Liver (tissue), 8 donors: ENCODE measurements at regions not wholly inside any gene's neighbourhood (a gene's known extent, or its start where the extent isn't known, plus 50 kb on each side); places are given as distances from the start of the nearest gene placed in this dataset.

Experiments used
- DNase-seq: peaks from one replicate; pipeline ENCODE4 v3.0.0-alpha.2; 2017; ENCODE audit warnings: low spot score
- H3K27ac ChIP-seq, 2 donors: one replicate each; pipeline ENCODE4 v1.7.0; 2013; ENCODE audit warnings: inconsistent platforms in 2 of 2, low read length in 2 of 2, control low read depth in 1 of 2, low read depth in 1 of 2, mild to moderate bottlenecking in 1 of 2
- H3K27me3 ChIP-seq, 4 donors: one replicate each; pipeline versions ENCODE4 v1.6.1 to v1.7.0; 2013; ENCODE audit warnings: low read length in 3 of 4, inconsistent platforms in 1 of 4, mild to moderate bottlenecking in 1 of 4, moderate library complexity in 1 of 4; ENCODE audit not compliant: control insufficient read depth in 4 of 4, insufficient read depth in 4 of 4
- H3K36me3 ChIP-seq, 4 donors: one replicate each; pipeline versions ENCODE4 v1.6.1 to v1.7.0; 2013; ENCODE audit warnings: low read length in 3 of 4, mild to moderate bottlenecking in 3 of 4, low read depth in 1 of 4, moderate library complexity in 1 of 4; ENCODE audit not compliant: control insufficient read depth in 4 of 4, insufficient read depth in 3 of 4
- H3K4me1 ChIP-seq, 4 donors: one replicate each; pipeline versions ENCODE4 v1.6.1 to v1.7.0; 2013; ENCODE audit warnings: low read length in 3 of 4, mild to moderate bottlenecking in 3 of 4, moderate library complexity in 1 of 4; ENCODE audit not compliant: control insufficient read depth in 4 of 4, insufficient read depth in 4 of 4
- H3K4me3 ChIP-seq, 3 donors: one replicate each; pipeline versions ENCODE4 v1.6.1 to v1.7.0; 2013; ENCODE audit warnings: low read length in 3 of 3, control low read depth in 1 of 3, low read depth in 1 of 3, mild to moderate bottlenecking in 1 of 3
- H3K9ac ChIP-seq, 2 donors: one replicate each; pipeline ENCODE4 v1.7.0; 2013; ENCODE audit warnings: low read length in 2 of 2, mild to moderate bottlenecking in 2 of 2, moderate library complexity in 2 of 2, control low read depth in 1 of 2, low read depth in 1 of 2
- H3K9me3 ChIP-seq, 4 donors: one replicate each; pipeline versions ENCODE4 v1.6.1 to v1.7.0; 2013; ENCODE audit warnings: low read length in 3 of 4; ENCODE audit not compliant: control insufficient read depth in 4 of 4
- ATF3 ChIP-seq: IDR thresholded peaks from 2 replicates; pipeline ENCODE4 v1.6.1; 2016; ENCODE audit warnings: antibody characterized with exemption
- CTCF ChIP-seq: fragments of 150-350 bp; IDR thresholded peaks from 2 replicates; pipeline ENCODE4 v1.5.1; 2017; ENCODE audit warnings: improper control_type of control experiment, low read depth, low read length; ENCODE audit not compliant: missing input control
- EGR1 ChIP-seq, 2 donors: IDR thresholded peaks; 2 replicates each; pipeline ENCODE4 v1.6.1; 2016 to 2018; ENCODE audit warnings: antibody characterized with exemption in 2 of 2, low read depth in 2 of 2
- FOXA2 ChIP-seq: IDR thresholded peaks from 2 replicates; pipeline ENCODE4 v1.6.1; 2016; ENCODE audit warnings: antibody characterized with exemption
- HNF4G ChIP-seq: IDR thresholded peaks from 2 replicates; pipeline ENCODE4 v1.6.1; 2016; ENCODE audit warnings: antibody characterized with exemption
- JUND ChIP-seq, 2 donors: IDR thresholded peaks; 2 replicates each; pipeline ENCODE4 v1.6.1; 2016; ENCODE audit warnings: antibody characterized with exemption in 2 of 2
- MAX ChIP-seq: IDR thresholded peaks from 2 replicates; pipeline ENCODE4 v1.6.1; 2016; ENCODE audit warnings: antibody characterized with exemption
- NR2F2 ChIP-seq: IDR thresholded peaks from 2 replicates; pipeline ENCODE4 v1.6.1; 2016; ENCODE audit warnings: antibody characterized with exemption
- RAD21 ChIP-seq, 2 donors: IDR thresholded peaks; 2 replicates each; pipeline ENCODE4 v1.6.1; 2016; ENCODE audit warnings: antibody characterized with exemption in 2 of 2, mild to moderate bottlenecking in 2 of 2
- REST ChIP-seq: IDR thresholded peaks from 2 replicates; pipeline ENCODE4 v1.6.1; 2016; ENCODE audit warnings: antibody characterized with exemption, mild to moderate bottlenecking
- RXRA ChIP-seq, 2 donors: IDR thresholded peaks; 2 replicates each; pipeline ENCODE4 v1.6.1; 2017 to 2018; ENCODE audit warnings: antibody characterized with exemption in 2 of 2, mild to moderate bottlenecking in 1 of 2
- TAF1 ChIP-seq: conservative IDR thresholded peaks from 2 replicates; pipeline ENCODE4 v1.6.1; 2016; ENCODE audit warnings: antibody characterized with exemption, mild to moderate bottlenecking
- YY1 ChIP-seq: IDR thresholded peaks from 2 replicates; pipeline ENCODE4 v1.6.1; 2016; ENCODE audit warnings: antibody characterized with exemption, mild to moderate bottlenecking
- ZBTB33 ChIP-seq: IDR thresholded peaks from 2 replicates; pipeline ENCODE4 v1.6.1; 2016; ENCODE audit warnings: antibody characterized with exemption
- WGBS: extraction: QIAGEN DNeasy Blood & Tissue Kit; methylation state at CpG from one replicate; pipeline ENCODE4 v1.1.7; 2013; 5-methylcytosine and 5-hydroxymethylcytosine counted together
- donor health status: healthy.
- donor health status: healthy.
- donor health status: healthy.
- donor health status: healthy.
- donor health status: healthy.

GRCh38 chr1:194171596-194171995 is 985.2 kb upstream of the B3GALT2 start (continued):
- no peak for TF ChIP-seq CTCF

GRCh38 chr1:194167956-194168640 is 981.7 kb upstream of the B3GALT2 start:
- H3K4me1 ChIP-seq, result no peaks in the 10 kb centered on the region
- TF ChIP-seq JUND (IDR thresholded peaks at IDR 0.05) (no peak), MAX (no peak), RAD21 (IDR thresholded peaks at IDR 0.05) (no peak), ZBTB33 (no peak), ATF3 (no peak), TAF1 (no peak), CTCF (no peak), NR2F2 (no peak), EGR1 (IDR thresholded peaks at IDR 0.05; ENCODE audit: low read depth in 2 of 2) (no peak), HNF4G (no peak), RXRA (IDR thresholded peaks at IDR 0.05) (no peak)
- no peak for DNase-seq
- WGBS, result 75% methylated on average over 4 of the region's 4 CpGs
- H3K36me3 ChIP-seq, result no peaks in the 10 kb centered on the region
- no peak overlapping the region for H3K9ac ChIP-seq
- no peaks in the 10 kb centered on the region for H3K27me3 ChIP-seq
- H3K27ac ChIP-seq, result no peak overlapping the region
- H3K9me3 ChIP-seq, result peaks cover 0 to 2% (median 0%) of the 10 kb centered on the region in 4 donors
- no peak overlapping the region for H3K4me3 ChIP-seq

- H3K9ac ChIP-seq, result no peak overlapping the region
- H3K9me3 ChIP-seq, result peaks cover 0 to 2% (median 0%) of the 10 kb centered on the region in 4 donors
- WGBS, result 84% methylated on average over 1 of the region's 1 CpG
- no peaks in the 10 kb centered on the region for H3K36me3 ChIP-seq
- DNase-seq, result no peak
- no peaks in the 10 kb centered on the region for H3K27me3 ChIP-seq
- H3K27ac ChIP-seq, result no peak overlapping the region
- no peak overlapping the region for H3K4me3 ChIP-seq
- H3K4me1 ChIP-seq, result no peaks in the 10 kb centered on the region
- no peak for TF ChIP-seq FOXA2
- TF ChIP-seq TAF1, result no peak
- no peak for TF ChIP-seq ATF3
- TF ChIP-seq YY1, result no peak
- TF ChIP-seq RXRA (IDR thresholded peaks at IDR 0.05), result no peak
- TF ChIP-seq RAD21 (IDR thresholded peaks at IDR 0.05), result no peak
- TF ChIP-seq REST, result no peak
- no peak for TF ChIP-seq EGR1 (IDR thresholded peaks at IDR 0.05; ENCODE audit: low read depth in 2 of 2)
- no peak for TF ChIP-seq NR2F2
- no peak for TF ChIP-seq CTCF
- no peak for TF ChIP-seq MAX
These were observed 978.3 kb upstream of the B3GALT2 start for GRCh38 chr1:194164755-194165154.
